PC-9 (cell line): ENCODE measurements at regions not wholly inside any gene's neighbourhood (a gene's known extent, or its start where the extent isn't known, plus 50 kb on each side); places are given as distances from the start of the nearest gene placed in this dataset.

Experiments used
- BruUV-seq: library from RNA; stranded (reverse); fragments of 400-500 nt; replicated peaks from 2 replicates; lab custom pipeline; 2021; lab: Mats Ljungman, UMichigan
- CTCF ChIA-PET: fragments of 300-600 bp; sonication (Branson Sonifier 250); formaldehyde crosslinking; loops from one replicate; lab custom pipeline; 2022; ENCODE audit warnings: antibody characterized with exemption; lab: Charles Lee
- POLR2A ChIA-PET: fragments of 300-600 bp; sonication (Branson Sonifier 250); formaldehyde crosslinking; loops from one replicate; lab custom pipeline; 2022; ENCODE audit warnings: antibody characterized with exemption; ENCODE audit not compliant: unreplicated experiment; lab: Charles Lee
- DNase-seq, 2 experiments: peaks; one replicate each; pipeline versions ENCODE4 v3.0.0 to v3.0.0-alpha.2; 2015 to 2022; ENCODE audit warnings: mixed read lengths in 1 of 2
- H2AFZ ChIP-seq: fragments of 200-600 bp; sonication (generic); 2 replicates; pipeline ENCODE4 v1.8.1; 2017; ENCODE audit warnings: antibody characterized with exemption
- H3F3A ChIP-seq: fragments of 200-600 bp; sonication (generic); 2 replicates; pipeline ENCODE4 v1.8.1; 2017; ENCODE audit warnings: antibody characterized with exemption, mild to moderate bottlenecking, low read depth; ENCODE audit not compliant: insufficient read depth
- H3K27ac ChIP-seq: fragments of 200-600 bp; sonication (generic); 2 replicates; pipeline ENCODE4 v1.6.1; 2016; ENCODE audit warnings: mixed run types
- H3K27me3 ChIP-seq: fragments of 200-600 bp; sonication (generic); 2 replicates; pipeline ENCODE4 v1.6.1; 2016; ENCODE audit warnings: low read depth, mixed run types; ENCODE audit not compliant: insufficient read depth
- H3K36me3 ChIP-seq: fragments of 200-600 bp; sonication (generic); 2 replicates; pipeline ENCODE4 v1.6.1; 2016; ENCODE audit warnings: low read depth, mixed run types
- H3K4me1 ChIP-seq: fragments of 200-600 bp; sonication (generic); replicated peaks from 2 replicates; pipeline ENCODE4 v1.6.1; 2016; ENCODE audit warnings: mixed run types; ENCODE audit not compliant: insufficient read depth
- H3K4me2 ChIP-seq: fragments of 200-600 bp; sonication (generic); 2 replicates; pipeline ENCODE4 v1.6.1; 2017; ENCODE audit warnings: mixed run types
- H3K4me3 ChIP-seq: fragments of 200-600 bp; sonication (generic); 2 replicates; pipeline ENCODE4 v1.6.1; 2016; ENCODE audit warnings: mixed run types
- H3K79me2 ChIP-seq: fragments of 200-600 bp; sonication (generic); 2 replicates; pipeline ENCODE4 v1.6.1; 2017; ENCODE audit warnings: low read depth, mixed run types
- H3K9me2 ChIP-seq: fragments of 200-600 bp; sonication (generic); 2 replicates; pipeline ENCODE4 v1.8.1; 2017; ENCODE audit warnings: mild to moderate bottlenecking; ENCODE audit not compliant: insufficient read depth
- H3K9me3 ChIP-seq: fragments of 200-600 bp; sonication (generic); 2 replicates; pipeline ENCODE4 v1.8.1; 2016; ENCODE audit warnings: low read depth; ENCODE audit not compliant: insufficient read depth
- H4K20me1 ChIP-seq: fragments of 200-600 bp; sonication (generic); 2 replicates; pipeline ENCODE4 v1.8.1; 2017; ENCODE audit not compliant: insufficient read depth
- CTCF ChIP-seq: fragments of 200-600 bp; sonication (generic); conservative IDR thresholded peaks from 2 replicates; pipeline ENCODE4 v1.6.1; 2017; ENCODE audit warnings: mixed run types, antibody characterized with exemption, mild to moderate bottlenecking, moderate library complexity
- EZH2 ChIP-seq: fragments of 200-600 bp; sonication (generic); IDR thresholded peaks from 2 replicates; pipeline ENCODE4 v1.8.0; 2017; ENCODE audit warnings: antibody characterized with exemption, low read depth
- intact Hi-C: fragments of 100-400 bp; cut with micrococcal nuclease; formaldehyde crosslinking; loops from one replicate; pipeline ENCODE4 v1.10.0; 2022; ENCODE audit not compliant: unreplicated experiment

- intact Hi-C loops: no loop called here
- H3K4me1 ChIP-seq: peaks cover 51% of the 10 kb centered on the region
- BruUV-seq: no TSS peak
- peak overlapping the region; percentile 45 for H3K4me2 ChIP-seq
- no peak overlapping the region for H3K4me3 ChIP-seq
- H2AFZ ChIP-seq: peak overlapping the region; percentile 30; the same call in 1 of the 2 replicates
- H3K27ac ChIP-seq: peak overlapping the region; percentile 88
- DNase-seq: peak; percentile 9 to 92
- ChIA-PET CTCF (no interaction called here), POLR2A (interaction anchor here (0.7 kb wide), 1 partner anchor 67 kb away, joined by 3 read pairs; no protein-coding TSS in a partner anchor)
- no peaks in the 10 kb centered on the region for H3K9me2 ChIP-seq
- H3K79me2 ChIP-seq: no peaks in the 10 kb centered on the region
- no peaks in the 10 kb centered on the region for H3K27me3 ChIP-seq
- TF ChIP-seq EZH2 (no peak), CTCF (no peak)
- peaks cover 14% of the 10 kb centered on the region; the same call in 1 of the 2 replicates for H3F3A ChIP-seq
- no peaks in the 10 kb centered on the region for H3K9me3 ChIP-seq
- H3K36me3 ChIP-seq: no peaks in the 10 kb centered on the region
- no peaks in the 10 kb centered on the region for H4K20me1 ChIP-seq
These were observed 253.8 kb downstream of the ENC1 start for GRCh38 chr5:74386571-74387334.

GRCh38 chr5:74384851-74385250 is 255.7 kb downstream of the ENC1 start:
- H3K27me3 ChIP-seq: no peaks in the 10 kb centered on the region
- no peak overlapping the region for H3K4me3 ChIP-seq
- intact Hi-C loops: no loop called here
- H3K36me3 ChIP-seq: no peaks in the 10 kb centered on the region
- no peak for DNase-seq
- ChIA-PET CTCF (no interaction called here), POLR2A (interaction anchor here (0.6 kb wide), 1 partner anchor 87 kb away, joined by 3 read pairs; no protein-coding TSS in a partner anchor)
- no peak overlapping the region for H3K27ac ChIP-seq
- no peak overlapping the region for H2AFZ ChIP-seq
- no peaks in the 10 kb centered on the region for H3K9me3 ChIP-seq
- no peaks in the 10 kb centered on the region for H4K20me1 ChIP-seq
- no peak overlapping the region for H3K4me2 ChIP-seq
- peaks cover 51% of the 10 kb centered on the region for H3K4me1 ChIP-seq
- H3F3A ChIP-seq: peaks cover 14% of the 10 kb centered on the region; the same call in 1 of the 2 replicates
- no TSS peak for BruUV-seq
- H3K9me2 ChIP-seq: no peaks in the 10 kb centered on the region
- H3K79me2 ChIP-seq: no peaks in the 10 kb centered on the region
- TF ChIP-seq EZH2 (no peak), CTCF (no peak)

DNA sequence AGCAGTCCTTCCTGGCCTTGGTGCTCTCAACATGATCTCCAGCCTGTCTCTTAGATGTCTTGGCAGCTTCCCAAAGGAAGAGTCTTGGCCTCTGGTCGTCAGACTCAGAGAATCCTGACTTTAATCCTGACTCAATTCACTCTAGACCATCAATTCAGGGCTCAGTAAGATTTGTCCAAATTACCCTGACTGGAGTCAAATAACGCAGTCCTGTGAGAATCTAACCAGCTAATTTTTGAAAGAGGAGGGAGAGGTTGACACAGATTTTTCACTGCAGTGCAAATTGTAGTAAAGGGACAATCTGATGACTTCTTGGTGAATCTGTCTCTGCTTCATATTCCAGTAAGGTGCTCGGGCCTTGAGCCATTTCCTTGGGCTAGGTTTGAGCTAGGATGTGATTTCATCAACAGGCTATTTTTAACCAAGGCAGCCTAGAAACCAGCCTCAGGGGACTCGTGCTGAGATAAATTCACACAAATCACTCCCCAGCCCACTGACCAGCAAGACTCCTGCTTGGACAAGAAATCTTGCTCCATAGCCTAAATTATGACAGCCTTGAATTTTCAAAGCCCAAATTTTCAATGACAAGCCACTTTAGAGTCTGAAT is 257.4 kb downstream of the ENC1 start:
- DNase-seq: peak in 1 of 2 experiments; percentile 72
- POLR2A ChIA-PET: no interaction called here

More for the DNA sequence above, 257.4 kb downstream of the ENC1 start:
- TF ChIP-seq CTCF: no peak
- no peak for TF ChIP-seq EZH2
- Histone ChIP-seq H2AFZ (no peak overlapping the region), H3K9me2 (no peaks in the 10 kb centered on the region), H3K79me2 (no peaks in the 10 kb centered on the region), H3K9me3 (no peaks in the 10 kb centered on the region), H3K27ac (peak overlapping the region; percentile 68), H3K4me2 (peak overlapping the region; percentile 4), H3K4me1 (peaks cover 49% of the 10 kb centered on the region), H3K36me3 (no peaks in the 10 kb centered on the region), H3K4me3 (no peak overlapping the region), H4K20me1 (no peaks in the 10 kb centered on the region), H3K27me3 (no peaks in the 10 kb centered on the region), H3F3A (peaks cover 14% of the 10 kb centered on the region; the same call in 1 of the 2 replicates)
- intact Hi-C loops: no loop called here
- no TSS peak for BruUV-seq
- CTCF ChIA-PET: no interaction called here
